Mammary epithelial cell (primary cell): ENCODE measurements at regions not wholly inside any gene's neighbourhood (a gene's known extent, or its start where the extent isn't known, plus 50 kb on each side); places are given as distances from the start of the nearest gene placed in this dataset.

Source experiments
- CTCF ChIP-seq, 2 donors: IDR thresholded peaks in 1 of 2; conservative IDR thresholded peaks in 1 of 2; 2 replicates each; pipeline ENCODE4 v1.5.1; 2011 to 2012; ENCODE audit warnings: inconsistent platforms in 2 of 2, low read length in 2 of 2, mild to moderate bottlenecking in 2 of 2, control low read depth in 1 of 2, low read depth in 1 of 2; ENCODE audit not compliant: insufficient read depth in 1 of 2; ENCODE audit errors: extremely low read depth in 1 of 2
- EZH2 ChIP-seq: IDR thresholded peaks from 2 replicates; pipeline ENCODE4 v1.6.1; 2012; ENCODE audit warnings: low read length, inconsistent platforms, borderline replicate concordance

- TF ChIP-seq CTCF (conservative IDR thresholded peaks at IDR 0.05 in 1 of 2, IDR thresholded peaks at IDR 0.05 in 1 of 2; ENCODE audit: extremely low read depth in 1 of 2, insufficient read depth in 1 of 2, low read depth in 1 of 2, low read length in 2 of 2) (no peak), EZH2 (no peak)
Measured at GRCh38 chr3:168885028-168885427, 778.5 kb downstream of the MECOM start.
